ENCODE measurements at regions not wholly inside any gene's neighbourhood (a gene's known extent, or its start where the extent isn't known, plus 50 kb on each side); places are given as distances from the start of the nearest gene placed in this dataset.

- TF ChIP-seq EZH2phosphoT487 (IDR thresholded peaks at IDR 0.05; ENCODE audit: insufficient read depth, low read depth) (no peak), EZH2 (IDR thresholded peaks at IDR 0.05; ENCODE audit: insufficient read depth, poor library complexity, severe bottlenecking) (no peak)
Measured at GRCh38 chr1:94660994-94661393, 119.4 kb upstream of the F3 start.
